GM06990 (cell line): ENCODE measurements at regions not wholly inside any gene's neighbourhood (a gene's known extent, or its start where the extent isn't known, plus 50 kb on each side); places are given as distances from the start of the nearest gene placed in this dataset.
"Not testable (repeated sequence)": the region's sequence is repeated elsewhere in the genome, so short reads cannot be mapped to it uniquely, and the experiment has no call there.

ENCODE experiments used
- DNase-seq: peaks from one replicate; pipeline ENCODE4 v3.0.0-alpha.2; 2011; ENCODE audit not compliant: insufficient read length; ENCODE audit errors: extremely low read depth
- H3K27me3 ChIP-seq: replicated peaks from 2 replicates; pipeline ENCODE4 v1.6.0; 2011; ENCODE audit warnings: low read length; ENCODE audit not compliant: control insufficient read depth, insufficient read depth
- H3K36me3 ChIP-seq: 2 replicates; pipeline ENCODE4 v1.5.1; 2011; ENCODE audit warnings: low read length; ENCODE audit not compliant: control insufficient read depth, insufficient read depth
- H3K4me3 ChIP-seq: replicated peaks from 2 replicates; pipeline ENCODE4 v1.5.1; 2011; ENCODE audit warnings: low read depth, mild to moderate bottlenecking, control low read depth, low read length
- CTCF ChIP-seq: IDR thresholded peaks from 2 replicates; pipeline ENCODE4 v1.5.1; 2011; ENCODE audit warnings: low read length, control low read depth, mild to moderate bottlenecking, inconsistent platforms; ENCODE audit not compliant: insufficient read depth, poor library complexity, severe bottlenecking

- Histone ChIP-seq H3K4me3 (no peak overlapping the region), H3K27me3 (no peaks in the 10 kb centered on the region), H3K36me3 (no peaks in the 10 kb centered on the region)
- no peak for TF ChIP-seq CTCF
- DNase-seq: no peak
These were observed 235.5 kb upstream of the ZNF608 start for GRCh38 chr5:124981901-124982300.

DNA sequence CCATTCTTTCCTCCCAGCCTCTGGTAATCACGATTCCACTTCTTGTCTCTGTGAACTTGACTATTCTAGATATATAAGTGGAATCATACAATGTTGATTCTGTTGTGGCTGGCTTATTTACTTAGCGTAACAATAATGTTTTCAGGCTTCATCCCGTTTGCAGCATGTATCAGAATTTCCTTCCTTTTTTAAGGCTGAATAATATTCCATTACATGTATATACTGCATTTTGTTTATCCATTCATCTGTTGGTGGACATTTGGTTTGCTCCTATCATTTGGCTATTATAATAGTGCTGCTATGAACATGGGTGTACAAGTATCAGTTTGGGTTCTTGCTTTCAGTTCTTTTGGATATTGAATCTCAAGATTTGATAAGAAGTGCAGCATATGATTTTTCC lies 239.7 kb upstream of the ZNF608 start:
- TF ChIP-seq CTCF: no peak
- Histone ChIP-seq H3K36me3 (no peaks in the 10 kb centered on the region), H3K4me3 (no peak overlapping the region), H3K27me3 (no peaks in the 10 kb centered on the region)
- DNase-seq: no peak

DNA sequence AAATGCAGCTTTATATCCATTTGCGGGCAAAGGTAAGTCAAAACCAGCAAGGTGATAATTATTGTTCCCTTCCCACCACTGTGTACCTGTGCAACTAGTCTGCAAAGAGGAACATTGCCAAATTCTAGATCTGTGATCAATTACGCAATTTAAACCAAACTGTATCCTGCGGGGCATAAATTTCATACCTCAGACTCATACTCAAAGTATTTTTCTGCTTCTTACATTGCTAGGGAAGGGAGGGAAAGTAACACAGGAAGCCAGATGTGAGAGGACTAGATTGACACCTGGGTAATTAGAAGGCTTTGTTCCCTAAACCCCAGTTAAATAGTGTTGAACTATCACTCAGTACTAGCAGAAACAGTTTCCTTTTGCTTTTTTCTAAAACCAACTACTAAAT lies 240.2 kb upstream of the ZNF608 start:
- no peak for DNase-seq
- H3K27me3 ChIP-seq: no peaks in the 10 kb centered on the region
- TF ChIP-seq CTCF: no peak
- H3K4me3 ChIP-seq: no peak overlapping the region
- no peaks in the 10 kb centered on the region for H3K36me3 ChIP-seq

- H3K36me3 ChIP-seq, DNase-seq: not testable (repeated sequence)
These were observed 241.3 kb upstream of the ZNF608 start for GRCh38 chr5:124987786-124988185.

GRCh38 chr5:124990723-124991122 lies 244.3 kb upstream of the ZNF608 start:
- H3K4me3 ChIP-seq: no peak overlapping the region

More at GRCh38 chr5:124987786-124988185, 241.3 kb upstream of the ZNF608 start:
- H3K4me3 ChIP-seq, H3K27me3 ChIP-seq: not testable (repeated sequence)

GRCh38 chr5:124995421-124995820 lies 249.0 kb upstream of the ZNF608 start:
- TF ChIP-seq CTCF: no peak
- no peak for DNase-seq
- H3K36me3 ChIP-seq: no peaks in the 10 kb centered on the region
- H3K4me3 ChIP-seq: no peak overlapping the region
- no peaks in the 10 kb centered on the region for H3K27me3 ChIP-seq

More at GRCh38 chr5:124990723-124991122, 244.3 kb upstream of the ZNF608 start:
- no peak for TF ChIP-seq CTCF
- no peak for DNase-seq
- no peaks in the 10 kb centered on the region for H3K27me3 ChIP-seq
- no peaks in the 10 kb centered on the region for H3K36me3 ChIP-seq
